GM10248 (cell line): ENCODE measurements at regions not wholly inside any gene's neighbourhood (a gene's known extent, or its start where the extent isn't known, plus 50 kb on each side); places are given as distances from the start of the nearest gene placed in this dataset.

ENCODE experiments used
- CTCF ChIA-PET: fragments of 300-600 bp; sonication (Branson Sonifier 250); formaldehyde crosslinking; extraction: SDS; loops from one replicate; lab custom pipeline; 2021; ENCODE audit warnings: antibody characterized with exemption; lab: Yijun Ruan, JAX
- POLR2A ChIA-PET: fragments of 350-650 bp; sonication (Branson Sonifier 250); formaldehyde crosslinking; extraction: SDS; loops from one replicate; lab custom pipeline; 2020; ENCODE audit warnings: antibody characterized with exemption; lab: Yijun Ruan, JAX
- DNase-seq: peaks from one replicate; pipeline ENCODE4 v3.0.0; 2012; ENCODE audit errors: extremely low spot score
- TF ChIP-seq, protein P1 (sequence below): IDR thresholded peaks from 2 replicates; pipeline ENCODE4 v1.5.1; 2012; ENCODE audit warnings: mild to moderate bottlenecking, low read depth; ENCODE audit errors: extremely low read depth, missing control alignments, control extremely low read depth

DNA sequence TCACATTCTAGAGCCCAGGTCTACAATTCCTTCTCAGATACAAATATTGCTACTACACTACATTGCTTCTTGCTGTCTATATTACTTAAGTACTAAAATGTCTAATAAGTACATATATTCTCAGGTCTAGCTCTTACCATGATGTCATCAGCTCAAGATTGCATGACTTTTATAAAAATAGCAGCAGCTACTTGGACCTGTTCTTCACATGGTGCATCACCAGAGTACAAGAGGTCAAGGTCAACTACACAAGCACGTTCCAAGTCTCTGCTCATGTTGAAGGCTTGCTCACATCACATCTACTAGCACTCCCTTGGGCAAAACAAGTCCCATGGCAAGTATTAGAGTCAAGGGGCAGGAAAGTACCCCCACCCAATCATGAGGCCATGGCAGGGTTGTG lies 465.6 kb downstream of the MED13L start:
- CTCF ChIA-PET = no interaction called here
- POLR2A ChIA-PET = no interaction called here
- TF ChIP-seq, protein P1, sequence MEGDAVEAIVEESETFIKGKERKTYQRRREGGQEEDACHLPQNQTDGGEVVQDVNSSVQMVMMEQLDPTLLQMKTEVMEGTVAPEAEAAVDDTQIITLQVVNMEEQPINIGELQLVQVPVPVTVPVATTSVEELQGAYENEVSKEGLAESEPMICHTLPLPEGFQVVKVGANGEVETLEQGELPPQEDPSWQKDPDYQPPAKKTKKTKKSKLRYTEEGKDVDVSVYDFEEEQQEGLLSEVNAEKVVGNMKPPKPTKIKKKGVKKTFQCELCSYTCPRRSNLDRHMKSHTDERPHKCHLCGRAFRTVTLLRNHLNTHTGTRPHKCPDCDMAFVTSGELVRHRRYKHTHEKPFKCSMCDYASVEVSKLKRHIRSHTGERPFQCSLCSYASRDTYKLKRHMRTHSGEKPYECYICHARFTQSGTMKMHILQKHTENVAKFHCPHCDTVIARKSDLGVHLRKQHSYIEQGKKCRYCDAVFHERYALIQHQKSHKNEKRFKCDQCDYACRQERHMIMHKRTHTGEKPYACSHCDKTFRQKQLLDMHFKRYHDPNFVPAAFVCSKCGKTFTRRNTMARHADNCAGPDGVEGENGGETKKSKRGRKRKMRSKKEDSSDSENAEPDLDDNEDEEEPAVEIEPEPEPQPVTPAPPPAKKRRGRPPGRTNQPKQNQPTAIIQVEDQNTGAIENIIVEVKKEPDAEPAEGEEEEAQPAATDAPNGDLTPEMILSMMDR = no peak
- no peak for DNase-seq

DNA sequence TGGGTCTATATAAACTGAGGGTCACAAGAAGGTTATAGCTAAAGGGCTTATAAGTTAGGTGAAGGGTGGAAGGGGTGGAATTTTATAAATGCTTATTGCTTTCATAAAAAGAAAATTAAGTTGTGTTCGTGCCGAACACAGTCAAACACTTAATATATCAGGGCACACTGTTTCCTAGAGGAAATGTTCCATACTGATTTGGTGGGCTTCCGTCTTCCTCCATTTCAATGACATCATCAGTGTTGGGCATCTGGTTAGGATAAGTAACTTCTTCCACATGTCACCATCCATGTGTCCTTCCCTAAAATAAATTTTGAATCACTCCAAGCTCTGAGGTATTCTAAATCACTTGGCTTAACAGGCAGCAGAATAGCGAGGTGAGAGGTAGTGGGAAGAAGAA lies 466.4 kb downstream of the MED13L start:
- CTCF ChIA-PET = interaction anchor here (1.4 kb wide), 1 partner anchor 19 kb away, joined by 3 read pairs; no protein-coding TSS in a partner anchor

DNA sequence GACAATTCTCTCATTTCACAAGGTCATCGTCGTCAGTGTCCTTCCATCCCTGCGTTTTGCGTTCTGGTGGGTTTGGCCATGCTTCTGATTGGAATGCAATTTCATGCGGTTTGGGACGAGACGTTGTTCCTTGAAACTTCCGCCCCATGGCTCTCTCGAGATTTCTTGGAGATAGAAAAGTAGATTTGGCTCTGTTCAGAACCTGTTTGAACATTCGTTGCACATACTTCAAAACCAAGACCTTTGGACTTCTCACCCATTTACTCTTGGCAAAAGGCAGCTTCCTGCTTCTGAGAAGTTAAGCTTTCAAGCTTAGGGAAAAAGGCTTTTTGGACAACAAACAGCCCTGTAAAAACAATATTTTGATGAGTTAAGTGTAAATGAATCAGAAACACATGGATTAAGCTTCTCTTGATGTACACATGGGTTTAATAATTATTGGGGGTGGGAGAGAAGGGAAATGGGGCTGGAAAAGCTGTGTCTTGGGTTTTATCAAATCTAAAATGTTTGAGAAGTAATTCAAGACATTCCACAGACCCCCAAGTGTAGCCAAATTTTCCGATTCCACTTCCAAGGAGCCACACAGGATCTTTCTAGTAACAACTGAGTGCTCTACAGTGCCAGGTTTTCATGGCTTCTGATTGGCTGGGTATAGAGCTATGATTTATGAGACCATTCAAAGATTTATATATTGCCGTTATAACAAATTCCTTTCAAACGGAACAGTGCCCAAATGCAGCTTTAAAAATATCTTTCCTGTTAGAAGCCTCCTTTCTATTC lies 467.2 kb downstream of the MED13L start:
- POLR2A ChIA-PET = no interaction called here
- DNase-seq = no peak
- CTCF ChIA-PET = interaction anchor here (1.1 to 1.4 kb wide), 2 partner anchors 10 to 18 kb away, joined by 3 to 4 read pairs; no protein-coding TSS in a partner anchor
- TF ChIP-seq, protein P1 = no peak

More for the DNA sequence above, 466.4 kb downstream of the MED13L start:
- TF ChIP-seq, protein P1 = no peak
- POLR2A ChIA-PET = no interaction called here
- DNase-seq = no peak

DNA sequence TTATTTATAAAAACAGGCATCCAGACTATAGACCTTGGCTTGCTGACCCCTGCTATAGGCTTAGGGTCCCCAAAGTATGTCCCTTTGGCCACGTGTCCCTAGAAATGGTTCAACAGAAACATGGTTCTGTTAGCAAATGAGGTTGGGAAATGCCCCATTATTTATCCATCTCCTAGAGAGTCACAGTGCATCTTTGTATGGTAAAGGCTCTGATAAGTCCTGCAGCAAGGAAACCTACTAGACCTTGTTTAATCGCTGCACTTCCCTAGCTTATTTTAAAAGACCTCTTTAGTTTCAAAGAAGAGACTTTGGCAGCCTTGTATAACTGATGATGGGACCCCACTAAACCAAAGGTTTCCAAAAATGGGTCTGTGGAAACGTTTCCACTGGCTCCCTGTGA lies 471.5 kb downstream of the MED13L start:
- DNase-seq = no peak
- TF ChIP-seq, protein P1 = no peak
- CTCF ChIA-PET = no interaction called here
- POLR2A ChIA-PET = no interaction called here

DNA sequence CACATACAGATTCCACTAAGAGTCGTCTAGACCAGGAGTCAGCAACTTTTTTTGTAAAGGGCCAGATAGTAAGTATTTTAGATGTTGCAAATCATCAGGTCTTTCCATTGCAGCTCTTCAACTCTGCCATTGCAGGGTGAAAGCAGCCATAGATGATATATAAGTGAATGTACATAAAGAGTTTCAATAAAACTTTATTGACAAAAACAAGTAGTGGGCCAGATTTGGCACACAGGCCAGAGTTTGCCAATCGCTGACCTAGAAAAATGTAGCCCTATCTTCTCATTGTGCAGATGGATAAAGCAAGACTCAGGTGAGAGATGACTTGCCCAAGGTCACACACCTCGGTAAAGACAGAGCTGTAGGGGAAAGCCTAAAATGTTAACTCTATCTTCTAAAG lies 474.7 kb downstream of the MED13L start:
- ChIA-PET CTCF (interaction anchor here (1.3 kb wide), 1 partner anchor 56 kb away, joined by 3 read pairs; no protein-coding TSS in a partner anchor), POLR2A (no interaction called here)
- TF ChIP-seq, protein P1 = no peak
- DNase-seq = no peak

DNA sequence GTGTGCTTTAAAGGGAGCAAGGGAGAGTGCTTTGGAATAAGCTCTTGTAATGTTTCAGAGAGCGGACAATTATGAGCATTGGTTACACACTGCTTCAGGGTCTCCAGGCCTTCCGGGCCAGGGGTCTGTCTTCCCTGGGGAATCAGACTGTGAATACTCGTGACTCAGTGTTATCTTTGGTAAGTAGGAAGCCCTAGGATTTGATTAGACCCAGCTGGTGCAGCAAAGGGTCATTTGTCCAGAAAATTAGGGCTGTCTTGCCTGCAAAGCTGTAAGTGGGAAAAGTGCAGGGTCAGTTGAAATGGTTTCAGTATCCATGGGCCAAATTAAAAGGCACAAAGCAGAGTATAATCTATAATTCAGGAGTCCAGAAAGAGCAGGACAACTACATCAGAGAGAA lies 475.6 kb downstream of the MED13L start:
- DNase-seq = no peak
- ChIA-PET CTCF (interaction anchor here (1.3 kb wide), 1 partner anchor 55 kb away, joined by 3 read pairs; no protein-coding TSS in a partner anchor), POLR2A (no interaction called here)
- TF ChIP-seq, protein P1 = no peak
